ENCODE measurements at regions not wholly inside any gene's neighbourhood (a gene's known extent, or its start where the extent isn't known, plus 50 kb on each side); places are given as distances from the start of the nearest gene placed in this dataset.

GRCh38 chr2:219961947-219962498 is 334.6 kb downstream of the SLC4A3 start:
- CTCF ChIA-PET = interaction anchor here (1.2 kb wide), 1 partner anchor 15 kb away, joined by 3 read pairs; no protein-coding TSS in a partner anchor
- DNase-seq = no peak

GRCh38 chr2:219962801-219963200 is 335.4 kb downstream of the SLC4A3 start:
- intact Hi-C loops (cut with micrococcal nuclease) = no loop called here
- Mint-ChIP-seq H3K27me3 (ENCODE audit: low read depth) (peaks cover 3% of the 10 kb centered on the region), H3K36me3 (ENCODE audit: low read depth) (no peaks in the 10 kb centered on the region), H3K9me3 (no peaks in the 10 kb centered on the region), H3K4me3 (no peak overlapping the region), H3K4me1 (ENCODE audit: low read depth) (no peaks in the 10 kb centered on the region), H3K27ac (no peak overlapping the region)
- no peak for DNase-seq
- CTCF ChIA-PET = interaction anchor here (1.2 kb wide), 1 partner anchor 15 kb away, joined by 3 read pairs; no protein-coding TSS in a partner anchor

More at GRCh38 chr2:219961947-219962498, 334.6 kb downstream of the SLC4A3 start:
- Mint-ChIP-seq H3K4me1 (ENCODE audit: low read depth) (no peaks in the 10 kb centered on the region), H3K4me3 (no peak overlapping the region), H3K27me3 (ENCODE audit: low read depth) (peaks cover 3% of the 10 kb centered on the region), H3K27ac (no peak overlapping the region), H3K36me3 (ENCODE audit: low read depth) (no peaks in the 10 kb centered on the region), H3K9me3 (no peaks in the 10 kb centered on the region)
- intact Hi-C loops (cut with micrococcal nuclease) = no loop called here

- intact Hi-C loops (cut with micrococcal nuclease) = no loop called here
- H3K27ac Mint-ChIP-seq = no peak overlapping the region
- no peak overlapping the region for H3K4me3 Mint-ChIP-seq
- no peaks in the 10 kb centered on the region for H3K9me3 Mint-ChIP-seq
- DNase-seq = no peak
- no peaks in the 10 kb centered on the region for H3K27me3 Mint-ChIP-seq (ENCODE audit: low read depth)
- H3K4me1 Mint-ChIP-seq (ENCODE audit: low read depth) = no peaks in the 10 kb centered on the region
- H3K36me3 Mint-ChIP-seq (ENCODE audit: low read depth) = no peaks in the 10 kb centered on the region
- CTCF ChIA-PET = no interaction called here
Measured at GRCh38 chr2:219965287-219966194, 338.1 kb downstream of the SLC4A3 start.

- H3K27ac Mint-ChIP-seq = no peak overlapping the region
- intact Hi-C loops (cut with micrococcal nuclease) = no loop called here
- DNase-seq = no peak
- no peak overlapping the region for H3K4me3 Mint-ChIP-seq
- no peaks in the 10 kb centered on the region for H3K36me3 Mint-ChIP-seq (ENCODE audit: low read depth)
- H3K9me3 Mint-ChIP-seq = no peaks in the 10 kb centered on the region
- CTCF ChIA-PET = no interaction called here
- no peaks in the 10 kb centered on the region for H3K4me1 Mint-ChIP-seq (ENCODE audit: low read depth)
- H3K27me3 Mint-ChIP-seq (ENCODE audit: low read depth) = no peaks in the 10 kb centered on the region
Measured at GRCh38 chr2:219967247-219968245, 340.1 kb downstream of the SLC4A3 start.

- no peak overlapping the region for H3K4me3 Mint-ChIP-seq
- H3K36me3 Mint-ChIP-seq (ENCODE audit: low read depth) = no peaks in the 10 kb centered on the region
- no peaks in the 10 kb centered on the region for H3K27me3 Mint-ChIP-seq (ENCODE audit: low read depth)
- DNase-seq = no peak
- no peaks in the 10 kb centered on the region for H3K4me1 Mint-ChIP-seq (ENCODE audit: low read depth)
- CTCF ChIA-PET = no interaction called here
- no peaks in the 10 kb centered on the region for H3K9me3 Mint-ChIP-seq
- intact Hi-C loops (cut with micrococcal nuclease) = no loop called here
- no peak overlapping the region for H3K27ac Mint-ChIP-seq
Measured at GRCh38 chr2:219968685-219969345, 341.4 kb downstream of the SLC4A3 start.

GRCh38 chr2:219969508-219969907 is 342.1 kb downstream of the SLC4A3 start:
- H3K9me3 Mint-ChIP-seq = no peaks in the 10 kb centered on the region
- H3K36me3 Mint-ChIP-seq (ENCODE audit: low read depth) = no peaks in the 10 kb centered on the region
- DNase-seq = no peak
- intact Hi-C loops (cut with micrococcal nuclease) = no loop called here
- no peak overlapping the region for H3K4me3 Mint-ChIP-seq
- H3K27me3 Mint-ChIP-seq (ENCODE audit: low read depth) = no peaks in the 10 kb centered on the region
- H3K4me1 Mint-ChIP-seq (ENCODE audit: low read depth) = no peaks in the 10 kb centered on the region
- no peak overlapping the region for H3K27ac Mint-ChIP-seq
- CTCF ChIA-PET = no interaction called here

GRCh38 chr2:219973136-219973535 is 345.7 kb downstream of the SLC4A3 start:
- CTCF ChIA-PET = no interaction called here
- Mint-ChIP-seq H3K36me3 (ENCODE audit: low read depth) (no peaks in the 10 kb centered on the region), H3K9me3 (no peaks in the 10 kb centered on the region), H3K4me3 (no peak overlapping the region), H3K4me1 (ENCODE audit: low read depth) (no peaks in the 10 kb centered on the region), H3K27ac (no peak overlapping the region), H3K27me3 (ENCODE audit: low read depth) (peaks cover 2% of the 10 kb centered on the region)
- intact Hi-C loops (cut with micrococcal nuclease) = no loop called here
- DNase-seq = no peak

GRCh38 chr2:219976871-219977270 is 349.4 kb downstream of the SLC4A3 start:
- Mint-ChIP-seq H3K4me3 (no peak overlapping the region), H3K27me3 (ENCODE audit: low read depth) (peaks cover 5% of the 10 kb centered on the region), H3K36me3 (ENCODE audit: low read depth) (no peaks in the 10 kb centered on the region), H3K9me3 (no peaks in the 10 kb centered on the region), H3K4me1 (ENCODE audit: low read depth) (no peaks in the 10 kb centered on the region), H3K27ac (no peak overlapping the region)
- no peak for DNase-seq
- CTCF ChIA-PET = no interaction called here
- intact Hi-C loops (cut with micrococcal nuclease) = no loop called here

GRCh38 chr2:219980638-219981037 is 353.2 kb downstream of the SLC4A3 start:
- DNase-seq = no peak
- H3K27ac Mint-ChIP-seq = no peak overlapping the region
- intact Hi-C loops (cut with micrococcal nuclease) = no loop called here
- CTCF ChIA-PET = no interaction called here
- no peaks in the 10 kb centered on the region for H3K36me3 Mint-ChIP-seq (ENCODE audit: low read depth)
- no peaks in the 10 kb centered on the region for H3K9me3 Mint-ChIP-seq
- no peaks in the 10 kb centered on the region for H3K4me1 Mint-ChIP-seq (ENCODE audit: low read depth)
- peaks cover 5% of the 10 kb centered on the region for H3K27me3 Mint-ChIP-seq (ENCODE audit: low read depth)
- no peak overlapping the region for H3K4me3 Mint-ChIP-seq

- Mint-ChIP-seq H3K4me1 (ENCODE audit: low read depth) (no peaks in the 10 kb centered on the region), H3K9me3 (no peaks in the 10 kb centered on the region), H3K27me3 (ENCODE audit: low read depth) (peaks cover 5% of the 10 kb centered on the region), H3K27ac (no peak overlapping the region), H3K36me3 (ENCODE audit: low read depth) (no peaks in the 10 kb centered on the region), H3K4me3 (no peak overlapping the region)
- no peak for DNase-seq
- CTCF ChIA-PET = no interaction called here
- intact Hi-C loops (cut with micrococcal nuclease) = no loop called here
Measured at GRCh38 chr2:219983836-219984235, 356.4 kb downstream of the SLC4A3 start.

- intact Hi-C loops (cut with micrococcal nuclease) = no loop called here
- CTCF ChIA-PET = interaction anchor here (0.6 kb wide), 1 partner anchor 1579 kb away, joined by 3 read pairs; no protein-coding TSS in a partner anchor
- Mint-ChIP-seq H3K27ac (no peak overlapping the region), H3K36me3 (ENCODE audit: low read depth) (no peaks in the 10 kb centered on the region), H3K4me3 (no peak overlapping the region), H3K27me3 (ENCODE audit: low read depth) (peaks cover 5% of the 10 kb centered on the region), H3K9me3 (no peaks in the 10 kb centered on the region), H3K4me1 (ENCODE audit: low read depth) (no peaks in the 10 kb centered on the region)
- DNase-seq = no peak
Measured at GRCh38 chr2:219985017-219985416, 357.6 kb downstream of the SLC4A3 start.

GRCh38 chr2:219987830-219988229 is 360.4 kb downstream of the SLC4A3 start:
- DNase-seq = no peak
- CTCF ChIA-PET = no interaction called here
- Mint-ChIP-seq H3K27me3 (ENCODE audit: low read depth) (peaks cover 2% of the 10 kb centered on the region), H3K27ac (no peak overlapping the region), H3K4me3 (no peak overlapping the region), H3K36me3 (ENCODE audit: low read depth) (no peaks in the 10 kb centered on the region), H3K4me1 (ENCODE audit: low read depth) (no peaks in the 10 kb centered on the region), H3K9me3 (no peaks in the 10 kb centered on the region)
- intact Hi-C loops (cut with micrococcal nuclease) = no loop called here

All from activated naive CD4-positive, alpha-beta T cell treated with anti-CD3 and anti-CD28 coated beads for 36 hours (primary cell).